ENCODE measurements at regions not wholly inside any gene's neighbourhood (a gene's known extent, or its start where the extent isn't known, plus 50 kb on each side); places are given as distances from the start of the nearest gene placed in this dataset.

DNA sequence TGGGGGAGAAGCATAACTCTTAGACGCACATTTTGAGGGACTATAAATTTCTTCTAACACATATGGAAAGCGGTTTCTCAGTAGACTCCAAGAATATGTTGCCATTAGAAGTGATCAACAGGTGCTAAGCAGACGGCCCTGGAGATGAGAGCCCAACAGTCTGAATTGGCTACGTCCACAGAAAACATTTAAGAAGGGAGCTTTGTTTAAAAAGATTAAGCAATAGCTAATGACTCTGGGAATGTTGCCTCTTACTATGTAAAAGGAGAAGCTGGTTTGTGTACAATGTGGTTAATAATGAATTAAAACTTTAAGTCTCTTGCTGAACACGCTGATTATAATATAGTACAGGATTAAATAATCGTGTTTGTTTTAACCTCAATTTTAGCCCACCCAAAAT, 399.5 kb downstream of the SMARCA1 start:
- H4K20me1 ChIP-seq (ENCODE audit: insufficient read depth, poor library complexity, severe bottlenecking) = no peaks in the 10 kb centered on the region
- no peaks in the 10 kb centered on the region for H3K79me2 ChIP-seq
- no peak overlapping the region for H3K4me3 ChIP-seq
- H3K9me2 ChIP-seq (replicated peaks; ENCODE audit: insufficient read depth) = no peaks in the 10 kb centered on the region
- 48% methylated on average over 6 of the region's 6 CpGs for WGBS (ENCODE audit: low lambda C conversion rate, missing lambda C conversion rate)
- peak overlapping the region; percentile 2 for H3K27ac ChIP-seq
- H2AFZ ChIP-seq = no peak overlapping the region
- TF ChIP-seq, protein P1, sequence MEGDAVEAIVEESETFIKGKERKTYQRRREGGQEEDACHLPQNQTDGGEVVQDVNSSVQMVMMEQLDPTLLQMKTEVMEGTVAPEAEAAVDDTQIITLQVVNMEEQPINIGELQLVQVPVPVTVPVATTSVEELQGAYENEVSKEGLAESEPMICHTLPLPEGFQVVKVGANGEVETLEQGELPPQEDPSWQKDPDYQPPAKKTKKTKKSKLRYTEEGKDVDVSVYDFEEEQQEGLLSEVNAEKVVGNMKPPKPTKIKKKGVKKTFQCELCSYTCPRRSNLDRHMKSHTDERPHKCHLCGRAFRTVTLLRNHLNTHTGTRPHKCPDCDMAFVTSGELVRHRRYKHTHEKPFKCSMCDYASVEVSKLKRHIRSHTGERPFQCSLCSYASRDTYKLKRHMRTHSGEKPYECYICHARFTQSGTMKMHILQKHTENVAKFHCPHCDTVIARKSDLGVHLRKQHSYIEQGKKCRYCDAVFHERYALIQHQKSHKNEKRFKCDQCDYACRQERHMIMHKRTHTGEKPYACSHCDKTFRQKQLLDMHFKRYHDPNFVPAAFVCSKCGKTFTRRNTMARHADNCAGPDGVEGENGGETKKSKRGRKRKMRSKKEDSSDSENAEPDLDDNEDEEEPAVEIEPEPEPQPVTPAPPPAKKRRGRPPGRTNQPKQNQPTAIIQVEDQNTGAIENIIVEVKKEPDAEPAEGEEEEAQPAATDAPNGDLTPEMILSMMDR (IDR thresholded peaks at IDR 0.05; ENCODE audit: poor library complexity) = no peak
- no peak for TF ChIP-seq EZH2phosphoT487 (IDR thresholded peaks at IDR 0.05; ENCODE audit: low read depth, severe bottlenecking, unreplicated experiment)
- TF ChIP-seq EZH2 (IDR thresholded peaks at IDR 0.05; ENCODE audit: borderline replicate concordance) = no peak
- H3K4me1 ChIP-seq (ENCODE audit: insufficient read depth) = peaks cover 3% of the 10 kb centered on the region
- H3K36me3 ChIP-seq (replicated peaks; ENCODE audit: insufficient read depth, low read depth) = no peaks in the 10 kb centered on the region
- no peaks in the 10 kb centered on the region for H3K9me3 ChIP-seq (ENCODE audit: low read depth)
- H3K4me2 ChIP-seq = peak overlapping the region; percentile 24
- no peak for DNase-seq (ENCODE audit: low spot score)
- H3K27me3 ChIP-seq = no peaks in the 10 kb centered on the region

DNA sequence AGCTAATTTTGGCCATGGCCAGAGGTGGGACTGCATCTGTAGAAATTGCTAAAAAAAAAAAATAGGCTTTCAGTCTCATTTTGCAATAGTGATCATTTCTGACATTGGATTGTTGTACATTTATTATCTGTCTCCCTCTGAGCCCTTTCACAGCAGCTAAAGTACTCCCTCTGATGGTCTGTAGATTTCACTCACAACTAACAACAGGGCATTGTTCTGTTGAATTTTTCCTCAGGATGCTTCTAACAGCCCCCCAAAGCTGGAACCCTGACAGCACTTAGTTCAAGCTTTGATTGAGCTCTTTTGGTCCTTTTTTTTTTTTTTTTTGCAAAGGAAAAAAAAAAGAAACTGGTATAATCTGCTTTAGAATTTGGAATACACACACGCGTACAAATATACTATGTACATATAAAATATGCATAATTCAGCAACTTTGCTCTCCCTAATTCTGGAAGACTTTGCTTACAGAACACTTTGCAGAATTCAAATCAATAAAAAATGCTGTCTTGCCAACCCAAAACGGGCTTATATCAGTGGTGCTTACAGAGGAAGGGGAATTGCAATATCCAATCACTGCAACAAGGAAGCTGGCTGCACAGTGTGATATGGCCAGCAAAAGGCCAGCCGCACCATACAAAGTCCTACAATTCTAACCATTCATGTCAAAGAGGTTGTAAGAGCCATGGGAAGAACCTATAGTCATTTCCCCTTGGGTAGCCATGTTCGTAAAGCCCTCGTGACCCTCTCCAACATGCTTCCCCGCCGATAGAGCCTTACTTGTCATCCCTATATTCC, 406.4 kb downstream of the SMARCA1 start:
- Histone ChIP-seq H2AFZ (no peak overlapping the region), H3K4me2 (no peak overlapping the region), H3K27ac (no peak overlapping the region), H3K4me1 (ENCODE audit: insufficient read depth) (no peaks in the 10 kb centered on the region), H3K9me2 (replicated peaks; ENCODE audit: insufficient read depth) (no peaks in the 10 kb centered on the region), H3K27me3 (no peaks in the 10 kb centered on the region), H4K20me1 (ENCODE audit: insufficient read depth, poor library complexity, severe bottlenecking) (no peaks in the 10 kb centered on the region), H3K36me3 (replicated peaks; ENCODE audit: insufficient read depth, low read depth) (no peaks in the 10 kb centered on the region), H3K79me2 (no peaks in the 10 kb centered on the region), H3K9me3 (ENCODE audit: low read depth) (no peaks in the 10 kb centered on the region), H3K4me3 (no peak overlapping the region)
- WGBS (ENCODE audit: low lambda C conversion rate, missing lambda C conversion rate) = 85% methylated on average over 8 of the region's 8 CpGs
- no peak for TF ChIP-seq EZH2phosphoT487 (IDR thresholded peaks at IDR 0.05; ENCODE audit: low read depth, severe bottlenecking, unreplicated experiment)
- TF ChIP-seq, protein P1 (IDR thresholded peaks at IDR 0.05; ENCODE audit: poor library complexity) = peak; percentile 21
- no peak for TF ChIP-seq EZH2 (IDR thresholded peaks at IDR 0.05; ENCODE audit: borderline replicate concordance)
- no peak for DNase-seq (ENCODE audit: low spot score)

DNA sequence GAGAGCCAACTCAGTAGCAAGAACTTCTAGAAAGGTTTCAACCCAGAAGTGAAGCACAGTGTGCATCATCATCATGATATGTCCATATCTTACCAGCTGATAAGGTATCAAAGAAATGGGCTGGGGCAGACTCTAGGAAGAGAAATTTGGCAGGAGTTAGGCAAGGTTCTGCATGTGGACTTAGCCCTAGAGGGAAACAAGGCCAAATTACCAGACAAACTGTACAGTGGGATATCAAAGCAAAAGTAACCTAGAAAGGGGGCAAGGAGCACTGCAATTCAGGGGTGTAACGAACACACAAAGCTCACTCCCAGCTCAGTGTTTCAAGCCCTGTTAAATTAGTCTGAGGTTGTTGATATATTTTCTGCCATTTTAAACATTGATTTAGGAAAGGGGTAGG, 407.4 kb downstream of the SMARCA1 start:
- no peak overlapping the region for H3K4me3 ChIP-seq
- no peak overlapping the region for H3K27ac ChIP-seq
- 67% methylated on average over 1 of the region's 1 CpG for WGBS (ENCODE audit: low lambda C conversion rate, missing lambda C conversion rate)
- H3K4me1 ChIP-seq (ENCODE audit: insufficient read depth) = no peaks in the 10 kb centered on the region
- H2AFZ ChIP-seq = no peak overlapping the region
- no peaks in the 10 kb centered on the region for H3K36me3 ChIP-seq (replicated peaks; ENCODE audit: insufficient read depth, low read depth)
- no peaks in the 10 kb centered on the region for H3K79me2 ChIP-seq
- no peaks in the 10 kb centered on the region for H4K20me1 ChIP-seq (ENCODE audit: insufficient read depth, poor library complexity, severe bottlenecking)
- DNase-seq (ENCODE audit: low spot score) = no peak
- H3K9me2 ChIP-seq (replicated peaks; ENCODE audit: insufficient read depth) = no peaks in the 10 kb centered on the region
- TF ChIP-seq EZH2 (IDR thresholded peaks at IDR 0.05; ENCODE audit: borderline replicate concordance) = no peak
- no peak for TF ChIP-seq EZH2phosphoT487 (IDR thresholded peaks at IDR 0.05; ENCODE audit: low read depth, severe bottlenecking, unreplicated experiment)
- TF ChIP-seq, protein P1 (IDR thresholded peaks at IDR 0.05; ENCODE audit: poor library complexity) = no peak
- H3K9me3 ChIP-seq (ENCODE audit: low read depth) = no peaks in the 10 kb centered on the region
- no peaks in the 10 kb centered on the region for H3K27me3 ChIP-seq
- H3K4me2 ChIP-seq = no peak overlapping the region

Data from hepatocyte (in vitro differentiated cells).